ENCODE measurements at regions not wholly inside any gene's neighbourhood (a gene's known extent, or its start where the extent isn't known, plus 50 kb on each side); places are given as distances from the start of the nearest gene placed in this dataset.

GRCh38 chr4:13180701-13181100 is 303.4 kb downstream of the RAB28 start:
- no peak for DNase-seq

GRCh38 chr4:13178621-13179020 is 305.5 kb downstream of the RAB28 start:
- DNase-seq, result no peak

GRCh38 chr4:13176741-13177142 is 307.4 kb downstream of the RAB28 start:
- no peak for DNase-seq

GRCh38 chr4:13174926-13175325 is 309.2 kb downstream of the RAB28 start:
- DNase-seq, result no peak

- no peak for DNase-seq
These were observed 310.1 kb downstream of the RAB28 start for GRCh38 chr4:13174001-13174400.

- DNase-seq, result no peak
These were observed 312.7 kb downstream of the RAB28 start for GRCh38 chr4:13171292-13172057.

- DNase-seq, result no peak
These were observed 314.2 kb downstream of the RAB28 start for GRCh38 chr4:13169731-13170525.

- DNase-seq, result no peak
These were observed 315.8 kb downstream of the RAB28 start for GRCh38 chr4:13168326-13168725.

- DNase-seq, result no peak
These were observed 317.9 kb downstream of the RAB28 start for GRCh38 chr4:13166214-13166613.

GRCh38 chr4:13164783-13165331 is 319.3 kb downstream of the RAB28 start:
- no peak for DNase-seq

- DNase-seq, result no peak
These were observed 321.3 kb downstream of the RAB28 start for GRCh38 chr4:13162886-13163285.

GRCh38 chr4:13160920-13161319 is 323.2 kb downstream of the RAB28 start:
- no peak for DNase-seq

- no peak for DNase-seq
These were observed 325.0 kb downstream of the RAB28 start for GRCh38 chr4:13159041-13159620.

- no peak for DNase-seq
These were observed 332.9 kb downstream of the RAB28 start for GRCh38 chr4:13151194-13151593.

GRCh38 chr4:13143222-13144070 is 340.7 kb downstream of the RAB28 start:
- DNase-seq, result no peak

- DNase-seq, result no peak
These were observed 341.4 kb downstream of the RAB28 start for GRCh38 chr4:13142726-13143125.

- DNase-seq, result no peak
These were observed 341.9 kb downstream of the RAB28 start for GRCh38 chr4:13142191-13142590.

- DNase-seq, result no peak
These were observed 346.8 kb downstream of the RAB28 start for GRCh38 chr4:13137390-13137789.

- DNase-seq, result no peak
These were observed 350.4 kb downstream of the RAB28 start for GRCh38 chr4:13133700-13134099.

- DNase-seq, result no peak
These were observed 353.3 kb downstream of the RAB28 start for GRCh38 chr4:13130848-13131247.

GRCh38 chr4:13129095-13129494 is 355.0 kb downstream of the RAB28 start:
- no peak for DNase-seq

Data from CD4-positive, alpha-beta T cell treated with Interferon alpha-2 for 1 hour (primary cell).